ENCODE measurements at regions not wholly inside any gene's neighbourhood (a gene's known extent, or its start where the extent isn't known, plus 50 kb on each side); places are given as distances from the start of the nearest gene placed in this dataset.

DNA sequence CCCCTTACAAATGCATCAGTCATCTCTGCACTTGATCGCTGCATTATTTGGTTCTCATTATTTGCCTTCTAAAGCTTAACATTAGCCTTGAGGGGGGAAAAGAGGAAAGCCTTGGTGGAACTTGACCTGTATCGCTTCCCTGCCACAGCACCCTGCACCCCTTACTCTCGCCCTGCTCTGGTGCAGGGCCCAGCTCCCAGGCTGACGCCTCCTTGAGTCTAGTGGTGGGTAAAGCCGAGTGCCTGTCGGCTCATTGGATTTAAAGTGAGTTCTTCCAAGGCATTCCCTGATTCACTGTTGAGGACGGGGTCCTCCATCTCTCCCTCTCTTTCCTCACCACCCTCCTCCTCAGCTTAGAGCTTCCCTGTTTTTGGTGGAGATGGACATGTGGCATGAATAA lies 145.0 kb upstream of the GYPC start:
- no peak for DNase-seq

DNA sequence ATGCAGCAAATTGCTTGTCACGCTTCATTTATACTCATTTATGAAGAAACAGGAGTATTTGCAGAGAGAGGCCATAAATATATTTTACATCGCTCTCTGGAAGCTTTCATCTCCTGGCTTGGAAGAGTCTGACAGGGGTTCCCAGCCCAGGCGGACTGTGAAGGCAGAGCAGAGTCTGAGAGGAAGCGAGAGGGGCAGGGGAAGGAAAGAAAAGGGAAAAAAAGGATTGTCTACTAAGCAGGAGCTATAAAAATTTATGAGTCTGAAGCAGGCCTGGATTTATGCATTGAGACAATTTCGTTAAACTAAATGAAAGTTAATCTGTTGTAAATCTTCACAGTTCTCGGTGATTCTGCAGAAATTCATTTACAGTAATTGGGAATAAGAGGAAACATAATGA lies 143.9 kb upstream of the GYPC start:
- DNase-seq, result no peak

DNA sequence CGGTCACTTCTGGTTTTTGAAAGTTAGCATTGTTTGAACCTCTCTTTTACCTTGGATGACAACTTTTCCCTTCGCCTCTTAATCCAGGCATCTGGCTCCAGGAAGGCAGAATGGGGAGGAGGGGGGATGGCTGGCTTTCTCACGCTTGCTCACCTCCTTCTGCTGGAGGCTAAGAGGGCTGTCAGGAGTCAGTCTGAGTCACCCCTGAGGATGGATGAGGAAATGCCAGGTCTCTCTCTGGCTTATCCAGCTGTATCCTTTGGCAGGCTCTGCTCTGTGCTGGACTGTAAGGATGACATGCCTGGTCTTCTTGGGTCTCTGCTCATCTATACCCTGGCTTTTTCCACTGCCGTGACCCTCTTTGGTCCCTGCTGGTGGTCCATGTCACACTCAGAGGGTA lies 142.9 kb upstream of the GYPC start:
- peak; percentile 22 for DNase-seq

DNA sequence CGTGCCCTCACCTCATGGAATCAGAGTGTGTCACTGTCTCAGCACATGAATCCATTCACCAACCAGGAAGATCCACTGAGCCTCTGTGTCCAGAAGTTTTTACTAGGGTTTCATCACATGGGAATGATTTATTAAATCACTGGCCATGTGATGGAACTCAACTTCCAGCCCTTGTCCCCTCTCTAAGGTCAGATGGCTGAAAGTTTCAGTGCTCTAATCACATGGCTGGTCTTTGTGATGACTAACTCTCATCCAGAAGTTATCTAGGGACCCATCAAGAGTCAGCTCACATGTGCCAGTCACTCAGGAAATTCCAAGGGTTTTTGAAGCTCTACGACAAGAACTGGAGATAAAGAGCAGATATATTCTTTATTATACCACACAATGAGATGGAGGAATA lies 140.5 kb upstream of the GYPC start:
- no peak for DNase-seq

DNA sequence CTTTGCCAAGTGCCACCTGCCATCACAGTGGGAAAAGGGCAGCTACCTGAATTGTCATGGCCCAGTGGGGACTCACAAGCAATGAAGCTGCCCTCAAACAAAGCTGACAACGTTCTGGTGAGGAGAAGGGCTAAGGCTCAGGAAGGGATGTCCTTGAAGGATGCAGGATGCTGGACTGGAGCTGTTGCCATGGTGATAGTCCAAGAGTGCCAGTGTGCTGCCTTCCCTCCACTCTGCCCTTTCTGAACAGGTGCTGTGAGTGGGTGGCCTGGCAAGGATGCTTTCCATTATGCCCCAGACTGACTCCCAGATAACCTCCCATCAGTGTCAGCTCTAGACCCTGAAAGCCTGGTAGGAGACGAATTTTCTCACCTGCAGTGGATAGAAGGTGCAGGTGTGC lies 137.8 kb upstream of the GYPC start:
- no peak for DNase-seq

DNA sequence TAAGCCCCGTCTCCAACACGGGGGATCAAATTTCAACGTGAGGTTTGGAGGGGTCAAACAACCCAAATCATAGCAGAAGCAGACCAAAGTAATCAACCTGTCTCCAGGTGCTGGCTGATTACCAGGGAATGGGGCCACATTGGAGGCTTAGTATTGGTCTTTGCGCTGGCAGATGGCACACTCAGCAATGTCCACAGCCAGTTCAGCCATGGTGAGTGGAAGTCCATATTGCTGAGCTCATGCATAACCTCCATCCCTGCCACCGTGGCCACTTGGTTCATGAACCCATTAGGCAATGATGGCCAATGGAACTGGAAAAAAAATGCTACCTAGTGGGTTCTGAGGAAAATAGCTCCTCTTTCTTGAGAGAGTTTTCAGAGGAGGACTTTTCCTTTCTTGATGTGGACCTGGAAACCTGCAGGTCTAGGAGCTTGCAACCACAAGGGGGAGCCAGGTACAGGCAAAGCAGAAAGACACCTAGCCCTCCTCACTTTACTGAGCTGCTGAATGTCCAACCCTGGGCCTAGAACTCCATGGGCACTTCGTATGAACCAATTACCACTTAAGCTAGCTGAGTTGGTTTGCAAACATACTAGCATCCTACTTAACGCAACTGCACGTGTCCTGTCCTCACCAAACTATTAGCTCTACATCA lies 128.0 kb upstream of the GYPC start:
- peak; percentile 16 for DNase-seq

DNA sequence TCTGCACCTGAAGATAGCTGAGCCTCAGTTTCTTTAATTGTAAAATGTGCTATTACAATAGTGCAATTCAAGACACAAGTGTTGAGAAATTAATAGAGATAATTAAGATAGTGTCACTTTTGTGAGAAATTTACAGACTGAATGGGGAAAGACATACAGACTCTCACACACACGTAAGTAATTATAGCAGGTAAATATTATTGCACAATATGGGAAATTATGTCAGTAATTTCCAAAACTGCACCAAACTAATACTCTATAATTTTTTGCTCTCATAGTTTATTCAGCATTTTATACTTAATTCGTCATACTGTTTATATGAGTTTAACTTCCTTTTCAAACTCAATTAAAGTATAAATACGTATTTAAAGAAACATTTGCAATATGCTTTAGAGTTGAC lies 124.9 kb upstream of the GYPC start:
- no peak for DNase-seq

DNA sequence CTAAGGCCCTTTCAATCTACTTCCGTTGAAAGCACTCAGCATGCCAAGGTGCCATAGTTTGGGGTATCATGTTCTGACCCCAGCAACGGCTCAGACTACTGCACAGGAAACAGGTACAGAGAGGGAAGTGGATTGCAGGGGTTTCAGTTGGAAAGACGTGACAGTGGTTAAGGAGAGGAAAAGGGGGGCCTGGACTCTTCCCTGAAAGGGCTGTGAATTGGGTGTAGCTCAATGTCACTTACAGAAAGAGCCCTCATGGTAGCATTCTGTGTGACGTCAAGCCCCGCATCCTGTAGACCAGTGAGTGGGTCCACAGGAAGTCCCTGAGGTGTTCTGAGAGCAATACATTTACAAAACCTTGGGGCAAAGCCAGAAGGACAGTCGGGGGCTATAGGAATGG lies 121.5 kb upstream of the GYPC start:
- no peak for DNase-seq

DNA sequence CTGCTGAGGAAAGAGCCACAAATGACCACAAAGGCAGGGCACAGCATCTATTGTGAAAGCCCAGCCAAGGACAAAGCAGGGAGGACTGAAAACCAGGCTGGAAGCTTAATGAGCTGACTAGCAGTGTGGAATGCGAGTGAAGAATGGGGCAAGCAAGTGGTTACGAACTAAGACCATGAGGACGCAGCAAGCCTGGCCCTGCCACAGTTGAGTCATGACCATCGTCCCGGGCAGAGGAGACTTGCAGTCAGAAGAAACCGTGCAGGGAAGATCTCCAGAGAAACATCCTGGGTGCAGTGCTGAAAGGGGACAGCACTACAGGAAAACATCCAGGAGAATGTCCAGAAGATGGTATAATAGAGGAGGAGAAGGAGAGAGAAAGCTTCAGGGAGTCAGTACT lies 120.5 kb upstream of the GYPC start:
- no peak for DNase-seq

DNA sequence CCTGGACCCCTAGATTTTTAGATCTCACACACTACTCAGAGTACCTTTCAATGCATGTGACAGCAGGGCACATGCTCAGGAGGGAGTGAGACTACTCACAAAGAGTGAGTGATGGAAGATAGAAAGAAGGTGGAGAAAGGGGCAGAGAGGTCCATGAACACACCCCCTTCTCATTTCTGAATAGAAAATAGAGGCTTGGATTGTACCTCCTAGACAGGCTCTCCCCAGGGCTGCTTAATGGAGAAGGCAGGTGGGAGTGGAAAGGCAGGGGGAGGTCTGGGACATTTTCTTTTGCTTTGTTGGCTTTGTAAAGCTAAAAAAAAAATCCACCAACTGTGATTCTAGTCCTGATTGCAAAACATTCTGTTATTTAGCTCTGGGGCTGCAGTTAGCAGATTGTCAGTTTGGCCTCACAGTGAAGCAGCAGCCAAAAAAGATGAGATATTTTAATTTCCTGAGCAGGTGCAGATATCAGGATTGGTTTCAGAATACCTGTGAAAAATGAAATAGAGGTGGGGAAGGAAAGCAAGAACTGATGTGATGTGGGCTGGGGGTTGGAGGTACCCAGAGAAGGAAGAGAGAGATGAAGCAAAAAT lies 119.3 kb upstream of the GYPC start:
- DNase-seq, result no peak

DNA sequence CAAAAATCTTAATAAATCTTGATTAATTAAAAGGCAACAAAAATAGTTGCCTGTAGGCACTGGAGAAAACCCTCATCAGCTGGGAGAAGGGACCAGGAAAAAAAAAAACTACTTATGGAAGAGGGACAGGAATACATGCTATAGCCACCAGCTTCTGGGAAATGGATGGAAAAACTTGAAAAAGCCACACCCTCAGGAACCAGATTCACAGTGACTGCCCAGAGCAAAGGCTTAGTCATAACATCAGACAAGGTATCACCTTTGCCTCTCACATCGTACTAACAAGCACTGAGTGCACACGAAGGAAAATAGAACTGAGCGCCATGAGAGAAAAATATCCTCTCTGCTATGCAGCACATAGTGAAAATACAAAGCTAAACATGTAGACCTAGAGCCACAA lies 116.9 kb upstream of the GYPC start:
- DNase-seq, result no peak

DNA sequence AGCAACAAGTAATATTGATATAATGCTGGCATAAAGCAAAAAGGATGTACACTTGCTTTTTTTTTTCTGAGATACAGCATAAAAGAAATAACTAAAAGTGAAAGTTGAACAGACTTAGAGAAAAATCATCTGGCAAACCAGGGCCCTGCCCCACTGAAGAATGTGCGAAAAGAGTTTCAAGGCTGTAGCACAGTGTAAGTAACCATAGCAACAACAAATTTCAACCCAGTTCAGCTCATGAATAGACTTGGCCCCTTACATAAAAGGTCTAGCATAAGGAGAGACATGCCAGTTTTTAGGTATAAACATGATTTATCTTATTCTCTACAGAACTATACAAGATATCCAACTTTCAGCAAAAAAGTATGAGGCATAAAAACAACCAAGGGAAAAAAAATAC lies 113.7 kb upstream of the GYPC start:
- DNase-seq, result no peak

DNA sequence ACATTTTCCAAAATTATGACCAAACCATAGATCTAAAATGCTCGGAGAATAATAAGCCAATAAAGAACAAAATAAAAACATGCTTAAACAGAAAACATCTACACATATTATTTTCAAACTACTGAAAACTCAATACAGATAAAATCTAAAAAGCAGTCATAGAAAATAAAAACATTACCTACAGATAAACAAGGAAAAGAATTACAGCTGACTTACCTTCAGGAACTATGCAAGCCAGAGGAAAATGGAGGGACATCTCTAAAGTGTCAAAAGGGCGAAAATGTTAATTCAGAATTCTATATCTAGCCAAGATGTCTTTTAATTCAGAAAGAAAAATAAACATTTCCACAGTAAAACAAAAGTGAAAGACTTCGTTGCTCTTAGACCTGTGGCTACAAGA lies 112.9 kb upstream of the GYPC start:
- DNase-seq, result no peak

DNA sequence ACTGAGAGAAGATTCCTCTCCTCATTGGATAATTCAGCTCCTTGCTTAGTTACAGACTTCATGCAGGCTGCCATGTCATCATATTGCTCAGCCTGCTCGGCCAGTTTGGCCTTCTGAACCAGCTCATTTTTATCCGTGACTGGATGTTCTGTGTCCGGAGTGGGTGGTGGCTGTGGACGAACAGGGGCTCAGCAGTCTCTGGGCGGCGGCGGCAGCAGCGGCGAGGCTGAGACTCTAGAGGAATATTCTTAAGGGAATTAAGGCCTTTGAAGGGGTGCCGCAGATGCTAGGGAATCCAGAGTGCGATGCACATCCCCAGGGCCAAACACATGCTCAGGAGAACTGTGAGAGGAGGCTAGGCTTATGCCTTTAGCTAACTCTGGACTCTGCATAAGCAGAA lies 97.9 kb upstream of the GYPC start:
- no peak for DNase-seq

DNA sequence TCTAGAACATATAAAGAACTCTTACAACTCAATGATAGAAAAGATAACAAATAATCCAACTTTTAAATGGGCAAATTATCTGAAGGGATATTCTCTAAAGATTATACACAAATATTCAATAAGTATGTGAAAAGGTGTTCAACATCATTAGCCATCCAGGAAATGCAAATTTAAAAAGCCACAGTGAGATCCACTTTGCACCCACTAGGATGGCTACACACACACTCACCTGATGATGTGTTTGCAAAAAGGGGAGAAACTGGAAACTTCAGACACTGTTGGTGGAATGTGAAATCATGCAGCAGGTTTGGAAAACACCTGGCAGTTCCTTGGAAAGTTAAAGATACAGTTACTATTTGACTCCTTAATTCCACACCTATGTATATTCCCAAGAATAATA lies 87.2 kb upstream of the GYPC start:
- DNase-seq, result no peak

DNA sequence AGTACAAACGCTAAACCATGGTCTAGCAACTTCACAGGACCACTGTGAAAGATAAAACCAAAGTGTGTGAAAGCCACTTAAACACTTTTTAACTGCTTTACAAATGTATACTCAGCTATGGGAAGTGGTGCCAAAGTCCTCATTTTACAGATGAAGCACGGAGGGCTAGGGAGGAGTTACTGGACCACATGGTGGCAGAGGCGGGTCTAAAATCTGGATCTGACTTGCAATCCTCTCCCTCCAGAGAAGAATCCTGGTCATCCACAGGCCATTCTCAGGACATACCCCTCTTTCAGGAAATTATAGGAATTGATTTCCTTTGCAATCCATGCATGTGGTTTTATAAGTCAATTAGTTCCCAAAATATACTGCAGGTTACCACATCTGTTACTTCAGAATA lies 84.6 kb upstream of the GYPC start:
- DNase-seq, result no peak

DNA sequence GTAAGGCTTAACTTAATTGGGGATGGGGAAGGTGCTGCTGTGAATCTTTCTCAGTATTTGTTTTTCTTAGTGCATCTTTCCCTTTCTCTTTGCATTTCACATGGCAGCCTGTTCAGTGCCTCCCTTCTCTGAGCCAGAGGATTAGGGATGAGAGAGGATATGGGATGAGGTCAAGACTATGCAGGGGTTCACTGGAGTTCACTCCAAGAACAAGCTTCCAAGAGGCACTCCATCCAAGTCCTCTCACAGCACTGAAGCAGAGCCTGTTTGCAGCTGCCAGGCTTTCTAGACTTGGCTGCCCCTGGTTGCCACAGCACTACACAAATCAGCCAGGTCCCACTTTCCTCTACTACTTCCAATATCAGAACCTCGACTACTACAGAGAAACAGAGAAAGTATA lies 80.3 kb upstream of the GYPC start:
- no peak for DNase-seq

DNA sequence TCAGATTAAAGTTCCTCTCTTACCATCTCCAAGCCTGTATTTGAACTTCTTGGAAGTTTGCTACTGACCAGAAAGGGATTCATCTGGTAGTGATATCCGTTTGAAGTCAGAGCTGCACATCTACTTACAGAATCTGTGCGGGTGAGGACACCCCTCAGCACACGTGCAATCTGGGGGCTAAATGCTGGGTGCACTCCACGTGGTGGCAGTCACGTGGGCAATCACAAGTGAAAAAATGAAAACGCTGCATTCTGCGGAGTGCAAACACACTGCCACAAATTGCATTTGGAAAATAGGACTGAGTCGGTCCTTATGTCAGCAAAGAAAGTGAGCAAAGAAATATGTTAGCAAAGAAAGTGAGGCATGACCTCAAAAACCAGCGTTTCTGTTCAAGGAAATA lies 76.1 kb upstream of the GYPC start:
- no peak for DNase-seq

DNA sequence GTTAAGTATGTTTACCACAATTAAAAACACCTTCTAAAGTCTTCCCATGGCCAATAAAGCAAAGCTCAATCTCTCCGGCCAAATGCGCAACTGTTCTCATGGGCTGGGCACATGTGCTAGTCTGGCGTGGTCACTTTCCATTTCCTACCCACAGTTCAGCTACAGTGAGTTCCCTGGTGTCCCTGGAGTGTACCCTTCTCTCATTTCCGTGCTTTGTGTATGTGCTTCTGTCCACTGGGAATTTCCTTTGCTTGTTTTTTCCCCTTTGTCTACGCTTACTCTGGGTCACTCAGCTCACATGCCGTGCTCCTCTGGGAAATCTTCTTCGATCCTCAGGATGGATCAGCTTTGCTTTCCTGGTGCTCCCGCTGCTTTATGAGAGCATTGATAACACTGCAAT lies 69.6 kb upstream of the GYPC start:
- DNase-seq, result no peak

DNA sequence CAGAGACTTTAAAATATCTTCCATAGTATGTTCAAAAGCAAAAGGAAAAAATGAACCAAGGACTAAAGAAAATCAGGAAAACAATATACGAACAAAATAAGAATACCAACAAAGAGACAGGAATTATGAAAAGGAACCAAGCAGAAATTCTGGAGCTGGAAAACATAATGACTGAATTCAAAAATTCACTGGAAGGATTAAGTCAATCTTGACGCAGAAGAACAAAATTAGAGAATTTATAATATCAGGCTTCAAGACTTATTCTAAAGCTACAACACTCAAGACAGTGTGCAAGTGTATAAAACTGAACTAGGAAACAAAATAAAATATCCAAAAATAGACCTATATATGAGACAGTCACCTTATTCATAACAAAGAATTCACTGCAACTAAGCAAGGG lies 56.9 kb upstream of the GYPC start:
- no peak for DNase-seq

DNA sequence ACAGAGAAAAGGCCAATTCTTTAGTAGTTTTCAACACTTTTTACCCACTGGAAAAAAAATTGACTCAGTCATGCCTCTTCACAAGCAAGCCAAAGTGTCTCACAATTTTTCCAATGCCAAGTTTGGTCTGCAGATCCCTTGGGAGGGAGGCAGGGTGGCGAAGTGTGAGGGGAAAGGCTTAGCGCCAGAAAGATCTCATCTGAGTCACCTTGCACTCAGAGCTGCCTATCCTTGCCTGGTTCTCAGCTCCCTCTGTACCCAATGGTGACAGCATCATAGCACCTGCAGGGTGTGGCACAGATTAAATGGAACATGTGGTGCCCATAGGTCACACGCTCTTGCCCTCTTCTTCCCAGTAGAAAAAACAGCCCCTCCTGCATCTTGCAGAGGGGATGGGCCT lies 55.2 kb upstream of the GYPC start:
- no peak for DNase-seq

DNA sequence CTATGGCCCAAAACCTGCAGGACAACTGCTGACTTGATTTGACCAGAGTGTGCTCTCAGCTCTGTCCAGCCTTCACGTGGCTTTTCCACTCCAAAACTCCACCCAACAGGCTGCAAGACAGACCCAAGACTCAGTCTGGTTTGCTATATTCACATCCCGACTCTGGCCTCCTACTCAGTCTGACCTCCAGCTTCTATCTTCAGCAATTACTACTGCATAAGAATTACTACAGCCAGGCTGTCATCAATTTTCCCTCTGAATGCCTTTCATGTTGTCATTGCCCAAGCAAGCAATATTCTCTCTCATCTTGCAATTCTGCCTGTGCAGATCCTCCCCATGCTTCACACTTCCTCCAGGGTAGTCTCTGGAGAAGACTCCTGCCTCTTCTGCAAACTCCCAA lies 53.6 kb upstream of the GYPC start:
- DNase-seq, result no peak
